ENCODE measurements at regions not wholly inside any gene's neighbourhood (a gene's known extent, or its start where the extent isn't known, plus 50 kb on each side); places are given as distances from the start of the nearest gene placed in this dataset.

DNA sequence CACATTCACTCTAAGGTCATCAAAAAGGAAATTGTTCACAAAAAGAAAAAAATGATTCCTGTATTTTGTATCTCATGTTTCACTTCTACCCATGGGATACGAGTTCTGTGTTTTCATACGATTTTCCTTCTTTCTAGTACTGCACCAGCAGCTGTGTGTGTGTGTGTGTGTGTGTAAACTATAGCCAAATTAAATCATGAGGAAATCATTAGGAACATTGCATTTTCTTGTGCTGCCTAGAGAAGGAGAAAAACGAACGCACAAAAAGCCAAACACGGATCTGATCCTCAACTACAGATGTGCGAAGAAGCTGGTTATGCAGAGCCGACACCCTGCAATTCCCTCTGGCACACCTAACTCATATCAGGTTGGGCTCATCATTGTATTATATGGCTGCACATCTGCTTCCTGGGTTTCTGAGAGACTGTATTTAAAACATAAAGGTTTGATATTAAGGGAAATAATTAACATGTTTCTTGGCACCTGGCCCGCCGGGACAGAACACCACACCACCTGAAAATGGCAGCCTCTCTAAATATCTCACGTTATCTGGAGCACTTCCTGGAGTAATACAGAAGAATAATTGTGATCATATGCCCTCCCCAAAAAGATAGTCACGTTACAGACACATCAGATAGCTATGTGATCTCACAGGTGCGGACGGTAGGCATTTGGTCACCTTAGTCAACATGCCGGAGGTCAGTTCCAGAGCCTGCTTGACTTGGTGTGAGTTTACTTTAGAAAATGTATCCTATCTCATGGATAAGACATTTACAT lies 586.3 kb upstream of the SALL3 start:
- Histone ChIP-seq H3K27me3 (ENCODE audit: control insufficient read depth in 3 of 3, insufficient read depth in 3 of 3, low read length in 3 of 3) (peaks cover 0 to 10% (median 0%) of the 10 kb centered on the region in 3 donors), H3K9ac (ENCODE audit: low read depth in 1 of 3, low read length in 3 of 3) (no peak overlapping the region), H3K4me3 (ENCODE audit: low read length in 3 of 3) (no peak overlapping the region), H3K27ac (ENCODE audit: low read depth, low read length) (no peak overlapping the region), H3K9me3 (ENCODE audit: control insufficient read depth in 3 of 3, low read length in 3 of 3) (peaks cover 0 to 3% (median 0%) of the 10 kb centered on the region in 3 donors), H3K4me1 (ENCODE audit: control insufficient read depth in 3 of 3, insufficient read depth in 3 of 3, low read length in 3 of 3) (no peaks in the 10 kb centered on the region), H3K36me3 (ENCODE audit: control insufficient read depth in 3 of 3, insufficient read depth in 3 of 3, low read length in 3 of 3) (no peaks in the 10 kb centered on the region)

GRCh38 chr18:78396077-78396476 lies 583.5 kb upstream of the SALL3 start:
- H3K4me1 ChIP-seq (ENCODE audit: control insufficient read depth in 3 of 3, insufficient read depth in 3 of 3, low read length in 3 of 3): no peaks in the 10 kb centered on the region
- H3K9me3 ChIP-seq (ENCODE audit: control insufficient read depth in 3 of 3, low read length in 3 of 3): peaks cover 0 to 3% (median 0%) of the 10 kb centered on the region in 3 donors
- peaks cover 0 to 10% (median 0%) of the 10 kb centered on the region in 3 donors for H3K27me3 ChIP-seq (ENCODE audit: control insufficient read depth in 3 of 3, insufficient read depth in 3 of 3, low read length in 3 of 3)
- H3K36me3 ChIP-seq (ENCODE audit: control insufficient read depth in 3 of 3, insufficient read depth in 3 of 3, low read length in 3 of 3): no peaks in the 10 kb centered on the region
- H3K4me3 ChIP-seq (ENCODE audit: low read length in 3 of 3): no peak overlapping the region
- no peak overlapping the region for H3K27ac ChIP-seq (ENCODE audit: low read depth, low read length)
- no peak overlapping the region for H3K9ac ChIP-seq (ENCODE audit: low read depth in 1 of 3, low read length in 3 of 3)

- peaks cover 0 to 3% (median 0%) of the 10 kb centered on the region in 3 donors for H3K9me3 ChIP-seq (ENCODE audit: control insufficient read depth in 3 of 3, low read length in 3 of 3)
- no peaks in the 10 kb centered on the region for H3K36me3 ChIP-seq (ENCODE audit: control insufficient read depth in 3 of 3, insufficient read depth in 3 of 3, low read length in 3 of 3)
- no peak overlapping the region for H3K4me3 ChIP-seq (ENCODE audit: low read length in 3 of 3)
- no peak overlapping the region for H3K9ac ChIP-seq (ENCODE audit: low read depth in 1 of 3, low read length in 3 of 3)
- H3K27me3 ChIP-seq (ENCODE audit: control insufficient read depth in 3 of 3, insufficient read depth in 3 of 3, low read length in 3 of 3): peaks cover 0 to 10% (median 0%) of the 10 kb centered on the region in 3 donors
- no peak overlapping the region for H3K27ac ChIP-seq (ENCODE audit: low read depth, low read length)
- no peaks in the 10 kb centered on the region for H3K4me1 ChIP-seq (ENCODE audit: control insufficient read depth in 3 of 3, insufficient read depth in 3 of 3, low read length in 3 of 3)
Measured at GRCh38 chr18:78396756-78397155, 582.9 kb upstream of the SALL3 start.

DNA sequence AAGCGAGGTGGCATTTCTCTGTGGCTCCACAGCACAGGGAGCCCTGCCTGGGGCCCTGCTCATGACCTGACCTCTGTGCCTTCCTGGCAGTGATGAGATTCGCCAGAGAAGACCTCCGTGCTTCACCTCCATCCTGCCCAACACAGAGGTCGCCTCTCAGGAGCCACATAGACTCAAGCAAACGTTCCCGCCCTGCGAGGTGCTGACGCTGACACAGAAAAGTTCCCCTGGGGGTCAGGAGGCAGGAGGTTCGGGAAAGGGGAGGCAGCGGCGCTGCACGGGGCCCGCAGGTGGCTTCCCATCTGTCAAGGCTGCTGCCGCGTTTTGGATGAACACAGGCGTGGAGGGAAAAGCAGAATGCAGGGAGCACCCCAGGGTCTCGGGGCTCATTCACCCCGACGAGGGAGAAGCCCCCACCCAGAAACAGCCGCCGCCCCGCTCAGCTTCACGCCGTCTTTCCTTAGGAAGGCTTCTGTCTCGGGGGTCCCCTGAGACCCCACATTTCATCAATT lies 579.6 kb upstream of the SALL3 start:
- Histone ChIP-seq H3K9me3 (ENCODE audit: control insufficient read depth in 3 of 3, low read length in 3 of 3) (peaks cover 0 to 3% (median 0%) of the 10 kb centered on the region in 3 donors), H3K36me3 (ENCODE audit: control insufficient read depth in 3 of 3, insufficient read depth in 3 of 3, low read length in 3 of 3) (no peaks in the 10 kb centered on the region), H3K9ac (ENCODE audit: low read depth in 1 of 3, low read length in 3 of 3) (no peak overlapping the region), H3K4me3 (ENCODE audit: low read length in 3 of 3) (no peak overlapping the region), H3K27ac (ENCODE audit: low read depth, low read length) (no peak overlapping the region), H3K27me3 (ENCODE audit: control insufficient read depth in 3 of 3, insufficient read depth in 3 of 3, low read length in 3 of 3) (peaks cover 0 to 7% (median 3%) of the 10 kb centered on the region in 3 donors), H3K4me1 (ENCODE audit: control insufficient read depth in 3 of 3, insufficient read depth in 3 of 3, low read length in 3 of 3) (no peaks in the 10 kb centered on the region)

- Histone ChIP-seq H3K9me3 (ENCODE audit: control insufficient read depth in 3 of 3, low read length in 3 of 3) (no peaks in the 10 kb centered on the region), H3K27ac (ENCODE audit: low read depth, low read length) (no peak overlapping the region), H3K4me3 (ENCODE audit: low read length in 3 of 3) (no peak overlapping the region), H3K27me3 (ENCODE audit: control insufficient read depth in 3 of 3, insufficient read depth in 3 of 3, low read length in 3 of 3) (peaks cover 0 to 9% (median 3%) of the 10 kb centered on the region in 3 donors), H3K4me1 (ENCODE audit: control insufficient read depth in 3 of 3, insufficient read depth in 3 of 3, low read length in 3 of 3) (no peaks in the 10 kb centered on the region), H3K9ac (ENCODE audit: low read depth in 1 of 3, low read length in 3 of 3) (no peak overlapping the region), H3K36me3 (ENCODE audit: control insufficient read depth in 3 of 3, insufficient read depth in 3 of 3, low read length in 3 of 3) (no peaks in the 10 kb centered on the region)
Measured at GRCh38 chr18:78402440-78402839, 577.2 kb upstream of the SALL3 start.

DNA sequence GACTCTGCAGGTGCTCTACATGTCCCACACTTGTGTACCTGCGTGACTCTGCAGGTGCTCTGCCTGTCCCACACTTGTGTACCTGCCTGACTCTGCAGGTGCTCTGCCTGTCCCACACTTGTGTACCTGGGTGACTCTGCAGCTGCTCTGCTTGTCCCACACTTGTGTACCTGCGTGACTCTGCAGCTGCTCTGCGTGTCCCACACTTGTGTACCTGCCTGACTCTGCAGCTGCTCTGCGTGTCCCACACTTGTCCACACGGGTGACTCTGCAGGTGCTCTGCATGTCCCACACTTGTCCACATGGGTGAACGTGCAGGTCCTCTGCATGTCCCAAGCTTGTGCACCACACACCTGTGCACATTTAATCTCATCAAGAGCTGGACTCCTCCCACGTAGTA lies 576.7 kb upstream of the SALL3 start:
- H3K9me3 ChIP-seq (ENCODE audit: control insufficient read depth in 3 of 3, low read length in 3 of 3): no peaks in the 10 kb centered on the region
- no peaks in the 10 kb centered on the region for H3K4me1 ChIP-seq (ENCODE audit: control insufficient read depth in 3 of 3, insufficient read depth in 3 of 3, low read length in 3 of 3)
- H3K27ac ChIP-seq (ENCODE audit: low read depth, low read length): no peak overlapping the region

GRCh38 chr18:78403371-78403770 lies 576.2 kb upstream of the SALL3 start:
- Histone ChIP-seq H3K36me3 (ENCODE audit: control insufficient read depth in 3 of 3, insufficient read depth in 3 of 3, low read length in 3 of 3) (no peaks in the 10 kb centered on the region), H3K4me1 (ENCODE audit: control insufficient read depth in 3 of 3, insufficient read depth in 3 of 3, low read length in 3 of 3) (no peaks in the 10 kb centered on the region), H3K27ac (ENCODE audit: low read depth, low read length) (no peak overlapping the region), H3K27me3 (ENCODE audit: control insufficient read depth in 3 of 3, insufficient read depth in 3 of 3, low read length in 3 of 3) (peaks cover 0 to 10% (median 3%) of the 10 kb centered on the region in 3 donors), H3K4me3 (ENCODE audit: low read length in 3 of 3) (no peak overlapping the region), H3K9me3 (ENCODE audit: control insufficient read depth in 3 of 3, low read length in 3 of 3) (no peaks in the 10 kb centered on the region), H3K9ac (ENCODE audit: low read depth in 1 of 3, low read length in 3 of 3) (no peak overlapping the region)

More for the DNA sequence above, 576.7 kb upstream of the SALL3 start:
- H3K9ac ChIP-seq (ENCODE audit: low read depth in 1 of 3, low read length in 3 of 3): no peak overlapping the region
- H3K27me3 ChIP-seq (ENCODE audit: control insufficient read depth in 3 of 3, insufficient read depth in 3 of 3, low read length in 3 of 3): peaks cover 0 to 10% (median 3%) of the 10 kb centered on the region in 3 donors
- no peaks in the 10 kb centered on the region for H3K36me3 ChIP-seq (ENCODE audit: control insufficient read depth in 3 of 3, insufficient read depth in 3 of 3, low read length in 3 of 3)
- H3K4me3 ChIP-seq (ENCODE audit: low read length in 3 of 3): no peak overlapping the region

DNA sequence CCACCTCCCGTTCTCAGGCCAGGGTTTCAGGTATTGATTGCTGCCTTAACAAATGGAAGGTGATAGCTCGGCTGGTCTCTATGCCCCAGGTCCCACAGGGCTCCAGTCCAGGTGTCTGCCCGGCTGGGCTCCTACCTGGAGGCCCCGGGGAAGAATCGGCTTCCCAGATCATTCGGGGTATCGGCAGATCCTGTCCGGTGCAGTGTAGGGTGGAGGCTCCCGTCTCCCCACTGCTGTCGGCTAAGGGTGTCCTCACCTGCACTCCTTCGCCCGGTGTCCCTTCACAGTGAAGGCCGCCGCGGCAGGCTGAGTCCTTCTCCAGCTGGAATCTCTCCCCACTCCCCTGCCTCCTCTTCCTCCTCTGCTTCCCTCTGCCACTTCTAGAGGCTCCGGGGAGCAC lies 573.9 kb upstream of the SALL3 start:
- H3K9me3 ChIP-seq (ENCODE audit: control insufficient read depth in 3 of 3, low read length in 3 of 3): no peaks in the 10 kb centered on the region
- H3K4me3 ChIP-seq (ENCODE audit: low read length in 3 of 3): no peak overlapping the region
- H3K9ac ChIP-seq (ENCODE audit: low read depth in 1 of 3, low read length in 3 of 3): no peak overlapping the region
- H3K27me3 ChIP-seq (ENCODE audit: control insufficient read depth in 3 of 3, insufficient read depth in 3 of 3, low read length in 3 of 3): peaks cover 0 to 10% (median 3%) of the 10 kb centered on the region in 3 donors
- H3K4me1 ChIP-seq (ENCODE audit: control insufficient read depth in 3 of 3, insufficient read depth in 3 of 3, low read length in 3 of 3): no peaks in the 10 kb centered on the region
- H3K36me3 ChIP-seq (ENCODE audit: control insufficient read depth in 3 of 3, insufficient read depth in 3 of 3, low read length in 3 of 3): no peaks in the 10 kb centered on the region
- no peak overlapping the region for H3K27ac ChIP-seq (ENCODE audit: low read depth, low read length)

DNA sequence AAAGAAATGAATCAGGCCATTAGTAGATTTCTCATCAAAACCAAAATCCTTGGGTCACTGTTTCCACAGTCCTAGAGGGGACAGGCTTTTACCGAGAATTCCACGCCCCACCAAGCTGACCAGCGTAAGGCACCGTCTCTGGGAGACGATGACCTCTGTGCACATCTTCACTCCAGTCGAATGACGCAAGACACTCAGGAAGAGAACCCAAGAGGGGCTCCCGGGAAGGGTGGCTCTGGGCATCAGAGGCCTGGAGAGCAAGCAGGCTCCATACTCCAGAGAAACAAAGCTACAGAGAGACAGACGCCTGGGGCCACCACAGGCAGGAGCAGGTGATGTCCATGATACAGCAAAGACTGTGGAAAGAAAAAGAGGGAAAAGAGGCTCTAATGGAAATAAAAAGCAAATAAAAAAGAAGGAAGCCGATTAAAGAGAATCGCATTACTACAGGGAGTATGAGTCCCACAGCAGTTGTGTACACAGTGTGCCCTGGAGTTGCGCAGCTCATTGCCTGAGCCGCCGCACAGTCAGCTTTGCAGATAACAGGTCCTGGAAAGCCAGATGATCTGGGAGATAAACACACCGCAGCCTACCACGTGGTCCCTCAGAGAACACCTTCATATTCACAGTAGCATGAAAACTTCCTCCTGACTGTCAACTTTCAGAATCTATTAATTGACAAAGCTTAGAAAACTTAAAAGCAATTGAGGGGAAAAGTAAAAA lies 572.7 kb upstream of the SALL3 start:
- no peaks in the 10 kb centered on the region for H3K9me3 ChIP-seq (ENCODE audit: control insufficient read depth in 3 of 3, low read length in 3 of 3)
- H3K27me3 ChIP-seq (ENCODE audit: control insufficient read depth in 3 of 3, insufficient read depth in 3 of 3, low read length in 3 of 3): peaks cover 0 to 10% (median 3%) of the 10 kb centered on the region in 3 donors
- no peak overlapping the region for H3K9ac ChIP-seq (ENCODE audit: low read depth in 1 of 3, low read length in 3 of 3)
- no peak overlapping the region for H3K4me3 ChIP-seq (ENCODE audit: low read length in 3 of 3)
- H3K36me3 ChIP-seq (ENCODE audit: control insufficient read depth in 3 of 3, insufficient read depth in 3 of 3, low read length in 3 of 3): no peaks in the 10 kb centered on the region
- H3K27ac ChIP-seq (ENCODE audit: low read depth, low read length): no peak overlapping the region
- no peaks in the 10 kb centered on the region for H3K4me1 ChIP-seq (ENCODE audit: control insufficient read depth in 3 of 3, insufficient read depth in 3 of 3, low read length in 3 of 3)

- Histone ChIP-seq H3K4me1 (ENCODE audit: control insufficient read depth in 3 of 3, insufficient read depth in 3 of 3, low read length in 3 of 3) (no peaks in the 10 kb centered on the region), H3K27me3 (ENCODE audit: control insufficient read depth in 3 of 3, insufficient read depth in 3 of 3, low read length in 3 of 3) (peaks cover 0 to 10% (median 3%) of the 10 kb centered on the region in 3 donors), H3K27ac (ENCODE audit: low read depth, low read length) (no peak overlapping the region), H3K9me3 (ENCODE audit: control insufficient read depth in 3 of 3, low read length in 3 of 3) (no peaks in the 10 kb centered on the region), H3K36me3 (ENCODE audit: control insufficient read depth in 3 of 3, insufficient read depth in 3 of 3, low read length in 3 of 3) (no peaks in the 10 kb centered on the region), H3K9ac (ENCODE audit: low read depth in 1 of 3, low read length in 3 of 3) (no peak overlapping the region), H3K4me3 (ENCODE audit: low read length in 3 of 3) (no peak overlapping the region)
Measured at GRCh38 chr18:78407466-78407844, 572.2 kb upstream of the SALL3 start.
